ENCODE measurements at regions not wholly inside any gene's neighbourhood (a gene's known extent, or its start where the extent isn't known, plus 50 kb on each side); places are given as distances from the start of the nearest gene placed in this dataset.
A peak's percentile ranks its signal among the peaks of the same experiment; 100 is the strongest.

DNA sequence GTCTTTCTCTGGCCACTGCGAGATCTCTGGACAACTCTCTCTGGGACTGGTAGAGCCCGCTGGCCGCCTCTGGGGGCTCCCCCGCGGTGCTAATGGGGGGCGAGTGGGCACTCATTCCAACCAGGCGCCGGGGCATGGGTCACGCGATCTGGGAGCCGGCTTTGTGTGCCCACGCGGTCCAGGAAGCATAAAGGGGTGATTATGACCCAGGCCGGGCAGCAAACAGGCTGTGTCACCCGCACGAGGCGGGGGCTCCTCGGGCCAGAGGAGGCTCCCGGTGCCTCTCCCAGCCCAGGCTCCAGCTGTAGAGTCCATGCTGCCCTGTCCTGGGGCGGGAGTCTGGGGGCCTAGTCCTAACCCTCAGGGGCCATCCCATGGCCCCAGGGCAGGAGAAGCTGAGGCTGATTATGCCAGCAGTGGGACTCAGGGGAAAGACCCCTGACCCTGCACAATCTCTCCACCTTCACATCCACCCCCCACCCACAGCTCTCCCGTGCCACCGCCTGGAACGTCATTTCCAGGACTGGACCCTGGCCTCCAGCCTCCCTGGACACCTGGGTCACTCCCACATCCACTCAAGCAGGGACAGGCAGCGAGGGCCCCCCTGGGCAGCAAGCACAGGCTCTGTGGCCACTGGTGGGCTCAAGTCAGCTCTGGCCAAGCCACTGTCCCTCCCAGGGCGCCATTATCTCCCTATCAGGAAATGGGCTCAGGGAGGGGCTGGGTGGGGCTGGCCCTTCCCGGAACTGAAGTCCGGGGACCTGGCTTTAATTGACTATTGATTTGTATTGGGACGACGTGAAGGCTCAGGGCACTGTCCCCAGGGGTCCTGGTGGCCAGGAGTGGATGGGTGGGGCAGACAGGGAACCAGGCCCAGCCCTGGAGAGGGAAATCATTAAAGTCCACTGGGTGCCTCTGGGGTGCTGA, 50.0 kb downstream of the PTPRS start:
- Histone ChIP-seq H3K36me3 (ENCODE audit: control insufficient read depth, insufficient read depth, low read length) (no peaks in the 10 kb centered on the region), H3K4me3 (replicated peaks; ENCODE audit: low read depth, low read length) (no peak overlapping the region), H3K27me3 (replicated peaks; ENCODE audit: control insufficient read depth, insufficient read depth, low read length) (no peaks in the 10 kb centered on the region; the same call in none of the 2 replicates)
- TF ChIP-seq CTCF (IDR thresholded peaks at IDR 0.05; ENCODE audit: insufficient read depth, low read length, poor library complexity, severe bottlenecking), result no peak
- DNase-seq (ENCODE audit: extremely low read depth, insufficient read length), result no peak

DNA sequence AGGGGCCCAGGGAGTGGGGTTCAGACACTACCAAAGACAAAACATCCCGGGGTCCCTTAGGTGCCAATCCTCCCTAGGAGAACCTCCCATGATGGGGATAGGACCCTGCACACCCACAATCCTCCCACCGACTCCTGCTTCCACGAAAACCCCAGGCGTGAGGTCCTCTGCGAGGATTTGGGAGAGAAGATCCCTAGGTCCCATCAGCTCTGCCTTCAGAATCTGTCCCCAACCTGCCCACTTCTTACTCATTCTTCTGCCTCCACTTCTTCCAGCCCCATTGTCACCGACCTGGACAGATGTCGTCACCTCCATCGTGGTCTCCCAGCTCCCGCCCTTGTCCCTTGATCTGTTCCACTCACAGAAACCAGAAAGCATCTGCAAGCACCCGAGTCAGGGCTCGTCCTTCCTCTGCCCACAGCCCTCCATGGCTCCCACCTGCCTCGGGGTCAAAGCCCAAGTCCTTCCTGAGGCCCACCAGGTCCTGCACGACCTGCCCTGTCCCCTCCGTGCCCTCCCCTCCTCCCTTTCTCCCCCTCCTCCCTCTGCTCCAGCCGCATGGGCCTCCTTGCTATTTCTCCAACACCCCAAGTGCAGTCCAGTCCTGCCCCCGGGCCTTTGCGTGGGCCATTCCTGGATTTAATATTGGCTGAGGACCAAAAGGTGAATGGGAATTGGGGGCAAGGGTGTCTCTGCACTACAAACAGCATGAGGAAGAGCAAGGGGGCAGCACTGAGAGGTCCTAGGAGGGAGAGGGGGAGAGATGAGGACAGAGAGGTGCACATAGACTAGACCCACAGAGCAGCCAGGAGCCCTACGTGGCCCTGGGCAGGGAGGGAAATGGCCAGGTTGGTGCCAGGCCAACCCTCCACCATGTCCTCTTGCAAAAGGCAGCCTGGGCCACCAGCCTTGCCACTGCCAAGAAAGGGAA, 51.3 kb downstream of the PTPRS start:
- Histone ChIP-seq H3K4me3 (replicated peaks; ENCODE audit: low read depth, low read length) (no peak overlapping the region), H3K36me3 (ENCODE audit: control insufficient read depth, insufficient read depth, low read length) (no peaks in the 10 kb centered on the region), H3K27me3 (replicated peaks; ENCODE audit: control insufficient read depth, insufficient read depth, low read length) (no peaks in the 10 kb centered on the region; the same call in none of the 2 replicates)
- DNase-seq (ENCODE audit: extremely low read depth, insufficient read length), result no peak
- TF ChIP-seq CTCF (IDR thresholded peaks at IDR 0.05; ENCODE audit: insufficient read depth, low read length, poor library complexity, severe bottlenecking), result peak; percentile 18

DNA sequence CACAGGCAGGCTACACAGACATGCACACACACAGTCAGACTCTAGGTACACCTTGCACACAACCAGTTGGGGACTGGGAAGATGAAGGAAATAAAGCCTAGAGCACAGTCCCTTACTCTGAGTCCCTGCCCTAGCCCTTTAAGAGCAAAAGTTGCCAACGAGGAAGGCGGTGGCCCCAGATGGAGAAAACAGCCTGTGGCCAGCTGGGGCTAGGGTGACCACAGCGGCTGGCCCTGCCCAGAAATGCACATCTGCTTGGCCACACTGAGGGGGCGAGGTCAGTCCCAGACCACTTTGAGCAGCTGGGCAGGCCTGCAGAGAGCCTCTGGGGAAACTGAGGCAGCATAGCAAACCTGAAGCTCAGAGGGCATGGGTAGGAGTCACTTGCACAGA, 52.3 kb downstream of the PTPRS start:
- Histone ChIP-seq H3K4me3 (replicated peaks; ENCODE audit: low read depth, low read length) (no peak overlapping the region), H3K36me3 (ENCODE audit: control insufficient read depth, insufficient read depth, low read length) (no peaks in the 10 kb centered on the region), H3K27me3 (replicated peaks; ENCODE audit: control insufficient read depth, insufficient read depth, low read length) (no peaks in the 10 kb centered on the region; the same call in none of the 2 replicates)
- TF ChIP-seq CTCF (IDR thresholded peaks at IDR 0.05; ENCODE audit: insufficient read depth, low read length, poor library complexity, severe bottlenecking), result no peak
- DNase-seq (ENCODE audit: extremely low read depth, insufficient read length), result no peak

- Histone ChIP-seq H3K4me3 (replicated peaks; ENCODE audit: low read depth, low read length) (no peak overlapping the region), H3K27me3 (replicated peaks; ENCODE audit: control insufficient read depth, insufficient read depth, low read length) (no peaks in the 10 kb centered on the region; the same call in none of the 2 replicates), H3K36me3 (ENCODE audit: control insufficient read depth, insufficient read depth, low read length) (no peaks in the 10 kb centered on the region)
- no peak for TF ChIP-seq CTCF (IDR thresholded peaks at IDR 0.05; ENCODE audit: insufficient read depth, low read length, poor library complexity, severe bottlenecking)
- no peak for DNase-seq (ENCODE audit: extremely low read depth, insufficient read length)
These were observed 53.5 kb downstream of the PTPRS start for GRCh38 chr19:5287066-5287465.

- Histone ChIP-seq H3K36me3 (ENCODE audit: control insufficient read depth, insufficient read depth, low read length) (no peaks in the 10 kb centered on the region), H3K4me3 (replicated peaks; ENCODE audit: low read depth, low read length) (no peak overlapping the region), H3K27me3 (replicated peaks; ENCODE audit: control insufficient read depth, insufficient read depth, low read length) (no peaks in the 10 kb centered on the region; the same call in 1 of the 2 replicates)
- DNase-seq (ENCODE audit: extremely low read depth, insufficient read length), result no peak
- no peak for TF ChIP-seq CTCF (IDR thresholded peaks at IDR 0.05; ENCODE audit: insufficient read depth, low read length, poor library complexity, severe bottlenecking)
These were observed 54.1 kb downstream of the PTPRS start for GRCh38 chr19:5286465-5287029.

All from GM06990 (cell line).